Mucosa of gallbladder (tissue), 1 donor: ENCODE measurements at regions not wholly inside any gene's neighbourhood (a gene's known extent, or its start where the extent isn't known, plus 50 kb on each side); places are given as distances from the start of the nearest gene placed in this dataset.

ENCODE experiments used
- DNase-seq: peaks from one replicate; pipeline ENCODE4 v3.0.0-alpha.2; 2020; ENCODE audit warnings: low spot score
- donor health status: DM: no; HTN: no; CAD: no.

DNA sequence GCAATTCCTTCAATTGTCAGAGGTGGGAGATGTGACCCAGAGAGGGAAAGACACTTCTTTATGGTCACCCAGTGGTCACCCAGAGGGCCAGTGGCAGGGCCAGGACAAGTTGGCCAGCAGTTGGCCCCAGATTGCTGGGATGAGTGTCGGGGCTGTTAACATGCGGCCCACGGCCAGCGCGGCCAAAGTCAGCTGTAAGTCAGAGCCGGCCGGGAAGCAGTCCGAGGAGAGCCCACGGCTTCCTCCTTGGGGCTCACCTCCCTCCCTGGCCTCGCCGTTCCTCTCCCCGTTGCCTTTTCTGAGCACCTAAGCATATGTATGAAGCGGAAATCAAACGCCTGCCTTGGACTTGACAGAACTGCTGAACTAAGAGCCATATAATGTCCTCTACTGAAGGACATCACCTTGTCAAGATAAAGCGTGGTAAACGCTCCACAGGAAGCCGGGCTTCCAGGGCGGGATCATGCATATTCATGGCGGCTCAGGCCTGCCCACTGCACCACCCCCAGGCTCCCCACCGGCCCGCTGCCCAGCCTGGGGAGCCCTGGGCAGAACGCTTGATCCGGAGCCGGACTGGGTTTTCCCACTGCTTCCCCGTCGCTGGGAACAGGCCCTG lies 245.4 kb upstream of the POU3F1 start:
- DNase-seq = no peak

- DNase-seq = no peak
These were observed 244.7 kb upstream of the POU3F1 start for GRCh38 chr1:38291336-38291735.

- no peak for DNase-seq
These were observed 242.4 kb upstream of the POU3F1 start for GRCh38 chr1:38289034-38289433.

GRCh38 chr1:38287547-38287946 lies 241.0 kb upstream of the POU3F1 start:
- no peak for DNase-seq

- no peak for DNase-seq
These were observed 240.4 kb upstream of the POU3F1 start for GRCh38 chr1:38287036-38287435.

DNA sequence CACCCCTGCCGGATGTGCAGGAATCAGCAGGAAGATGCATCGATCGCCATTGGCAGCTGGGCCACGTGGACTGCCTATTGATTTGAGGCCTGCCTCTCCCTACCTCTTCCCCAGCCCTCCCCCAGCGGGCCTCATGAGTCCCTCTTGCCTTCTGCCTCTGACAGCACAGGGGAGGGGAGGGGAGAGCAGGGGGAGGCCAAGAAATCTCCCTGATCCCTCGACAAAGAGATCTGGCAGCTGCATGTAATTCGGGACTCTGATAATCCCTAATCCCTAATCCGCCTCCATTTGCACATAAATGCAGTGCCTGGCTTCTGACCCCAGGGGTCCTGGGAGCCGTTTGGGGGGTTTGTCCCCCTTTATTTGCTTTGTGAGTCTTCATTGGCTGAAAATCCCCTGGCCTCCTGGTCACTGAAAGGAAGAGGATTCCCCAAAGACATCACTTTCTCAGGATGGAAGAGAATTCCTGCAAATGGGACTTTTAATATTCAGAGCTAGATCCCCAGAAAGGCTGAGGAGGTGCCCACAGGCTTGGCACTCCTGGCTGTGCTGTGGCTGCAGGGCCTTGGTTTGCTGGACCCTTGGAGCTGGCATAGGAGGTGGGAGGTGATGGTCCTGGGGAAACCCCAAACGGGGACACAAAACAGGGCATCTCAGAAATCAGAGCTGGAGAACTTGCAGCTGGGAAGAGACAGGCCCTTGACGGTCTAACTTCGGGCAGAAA lies 239.4 kb upstream of the POU3F1 start:
- DNase-seq = peak; percentile 31

DNA sequence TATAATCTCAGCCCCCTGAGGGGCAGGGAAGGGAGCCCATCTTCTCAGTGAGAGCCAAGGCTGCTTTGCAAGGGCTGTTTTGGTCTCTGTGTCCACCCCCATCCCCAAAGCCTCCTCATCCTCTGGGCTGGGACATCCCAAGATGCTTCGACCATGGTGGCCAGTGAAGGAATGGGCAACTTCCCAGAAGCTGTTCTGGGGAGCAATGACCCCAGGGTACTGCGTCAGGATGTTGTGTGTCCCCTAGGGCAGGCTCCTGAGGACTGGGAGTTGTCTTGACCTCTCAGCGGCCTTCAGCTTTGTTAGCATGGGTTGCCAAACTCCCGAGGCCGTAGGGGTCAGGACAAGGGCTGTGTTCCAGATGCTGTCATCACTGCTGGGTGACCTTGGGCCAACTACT lies 238.4 kb upstream of the POU3F1 start:
- no peak for DNase-seq

DNA sequence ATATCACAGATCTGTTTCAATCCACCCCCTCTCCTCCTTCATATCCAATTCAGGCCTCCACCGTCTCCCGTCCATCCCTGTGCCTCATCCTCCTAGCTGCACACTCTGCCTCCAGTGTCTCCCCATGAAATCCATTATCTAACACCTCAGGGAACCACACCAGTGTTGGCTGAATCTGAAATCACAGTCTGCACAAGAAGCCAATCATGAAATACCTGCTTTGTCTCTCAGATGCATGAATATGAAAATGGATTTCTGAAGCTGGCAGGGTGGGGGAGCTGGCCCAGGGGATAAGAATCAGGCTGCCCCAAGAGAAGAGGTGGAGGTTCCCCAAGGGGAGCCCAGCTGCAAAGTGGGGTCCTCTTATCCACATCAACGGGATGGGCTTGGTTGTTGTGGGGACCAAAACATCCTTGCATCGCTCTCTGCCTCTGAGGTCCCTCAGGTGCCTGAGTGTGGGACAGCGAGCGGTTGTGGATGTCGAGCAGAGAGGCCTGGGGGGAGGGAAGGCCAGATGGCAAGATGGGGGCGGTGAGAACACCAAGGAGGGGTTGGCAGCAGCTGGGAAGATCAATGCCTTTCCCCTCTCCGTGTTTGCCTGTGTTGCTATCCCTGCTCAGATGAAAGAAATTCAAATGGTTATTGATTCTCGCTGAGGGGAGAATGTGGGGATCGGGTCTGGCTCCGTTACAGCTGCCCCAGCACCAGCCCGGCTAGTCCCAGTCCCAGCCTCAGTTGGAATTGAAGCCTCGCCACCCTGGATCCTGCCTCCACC lies 237.3 kb upstream of the POU3F1 start:
- DNase-seq = no peak

DNA sequence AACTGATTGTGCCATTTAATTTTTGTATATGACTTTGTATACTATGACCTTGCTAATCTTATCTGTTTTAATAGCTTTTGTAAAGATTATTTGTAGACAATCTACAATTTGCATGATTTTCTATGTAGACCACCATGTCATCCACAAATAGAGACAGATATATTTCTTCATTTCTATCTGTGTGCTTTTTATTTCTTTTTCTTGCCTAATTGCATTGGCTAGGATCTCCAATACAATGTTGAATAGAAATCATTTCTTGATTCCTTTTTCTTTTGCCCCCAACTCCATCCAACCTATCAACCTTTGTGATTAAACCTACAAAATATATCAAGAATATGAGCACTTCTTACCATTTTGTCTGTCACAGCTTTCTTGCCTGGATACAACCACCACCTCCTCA lies 232.6 kb upstream of the POU3F1 start:
- no peak for DNase-seq

- no peak for DNase-seq
These were observed 231.1 kb upstream of the POU3F1 start for GRCh38 chr1:38277646-38278045.

- DNase-seq = no peak
These were observed 229.4 kb upstream of the POU3F1 start for GRCh38 chr1:38275960-38276359.

- peak; percentile 16 for DNase-seq
These were observed 228.4 kb upstream of the POU3F1 start for GRCh38 chr1:38274974-38275373.

DNA sequence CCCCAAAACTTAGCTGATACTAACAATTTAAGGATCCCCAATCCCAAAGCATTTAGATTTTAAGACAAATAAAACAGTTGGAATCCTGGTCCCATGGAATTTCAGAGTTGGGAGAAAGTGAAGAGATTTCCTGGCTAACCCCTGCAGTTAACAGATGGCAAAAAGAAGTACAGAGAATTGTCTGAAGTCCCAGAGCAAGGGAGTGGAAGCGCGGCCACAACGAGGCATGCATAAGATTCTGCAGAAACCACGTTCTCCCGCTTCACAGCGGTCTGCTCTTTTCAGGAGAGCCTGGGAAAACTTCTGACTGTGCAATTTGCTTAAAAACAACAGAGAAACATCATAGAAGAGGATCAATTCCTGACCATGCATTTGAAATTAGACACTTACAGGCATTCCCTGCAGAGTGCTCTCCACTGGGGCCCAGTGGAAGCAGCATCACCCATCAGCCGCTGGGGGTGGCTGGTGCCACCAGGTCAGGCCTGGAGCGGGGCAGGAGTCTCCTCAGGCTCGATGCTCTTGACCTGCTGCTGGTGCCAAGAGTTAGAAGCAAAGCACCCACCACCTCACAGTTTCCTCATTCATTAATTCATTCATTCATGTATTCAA lies 226.7 kb upstream of the POU3F1 start:
- no peak for DNase-seq

DNA sequence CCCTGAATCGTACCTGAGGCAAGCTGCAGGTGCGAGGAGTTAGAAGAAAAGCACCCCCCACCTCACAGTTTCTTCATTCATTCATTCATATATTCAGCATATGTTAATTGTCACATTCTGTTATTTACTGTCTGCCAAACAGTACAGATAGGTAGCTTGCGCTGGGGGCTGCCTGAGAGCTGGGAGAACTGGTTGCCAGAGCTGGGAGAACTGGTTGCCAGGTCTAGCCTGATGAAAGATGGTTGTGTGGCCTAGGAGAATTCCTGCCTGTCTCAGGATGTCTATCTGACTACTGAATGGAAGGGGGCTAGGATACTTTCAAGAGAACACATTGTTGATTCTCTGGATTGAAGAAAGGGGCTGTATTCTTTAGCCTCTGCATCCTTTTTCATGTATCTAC lies 225.9 kb upstream of the POU3F1 start:
- DNase-seq = no peak

DNA sequence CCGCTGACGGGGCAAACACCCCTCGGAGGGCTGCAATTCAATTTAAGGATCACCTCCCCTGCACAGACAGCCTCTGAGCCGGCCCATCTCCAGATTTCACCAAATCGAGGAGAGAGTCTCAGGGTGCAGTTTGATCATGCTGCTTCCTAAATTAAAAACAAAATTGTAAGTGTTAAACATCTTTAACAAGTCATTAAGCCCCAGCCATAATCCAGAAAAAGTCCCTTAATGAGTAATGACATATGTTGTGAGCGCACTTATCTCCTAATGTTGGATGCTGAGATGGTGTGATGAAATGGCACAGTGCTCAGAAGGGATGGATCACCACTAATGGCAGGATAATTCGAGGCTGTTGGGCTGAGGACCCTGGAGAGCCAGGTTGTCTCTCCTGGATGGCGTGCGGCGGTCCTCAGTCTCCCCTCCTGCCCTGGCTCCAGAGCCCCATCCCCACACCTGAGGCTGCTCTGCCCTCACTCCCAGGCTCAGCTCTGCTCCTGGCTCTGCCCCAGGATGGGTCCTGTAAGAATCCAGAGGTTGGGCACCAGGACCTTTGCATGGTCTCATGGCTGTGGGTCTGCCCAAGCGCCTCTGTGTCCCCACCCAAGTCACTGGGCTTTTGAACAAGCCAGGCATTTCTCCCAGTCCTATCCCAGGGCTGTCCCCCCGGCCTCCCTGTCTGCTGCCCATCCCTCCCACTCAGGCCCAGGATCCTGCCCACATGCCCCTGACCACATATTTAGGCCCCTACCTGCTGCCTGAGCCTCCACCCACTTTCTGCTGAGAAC lies 224.4 kb upstream of the POU3F1 start:
- no peak for DNase-seq

DNA sequence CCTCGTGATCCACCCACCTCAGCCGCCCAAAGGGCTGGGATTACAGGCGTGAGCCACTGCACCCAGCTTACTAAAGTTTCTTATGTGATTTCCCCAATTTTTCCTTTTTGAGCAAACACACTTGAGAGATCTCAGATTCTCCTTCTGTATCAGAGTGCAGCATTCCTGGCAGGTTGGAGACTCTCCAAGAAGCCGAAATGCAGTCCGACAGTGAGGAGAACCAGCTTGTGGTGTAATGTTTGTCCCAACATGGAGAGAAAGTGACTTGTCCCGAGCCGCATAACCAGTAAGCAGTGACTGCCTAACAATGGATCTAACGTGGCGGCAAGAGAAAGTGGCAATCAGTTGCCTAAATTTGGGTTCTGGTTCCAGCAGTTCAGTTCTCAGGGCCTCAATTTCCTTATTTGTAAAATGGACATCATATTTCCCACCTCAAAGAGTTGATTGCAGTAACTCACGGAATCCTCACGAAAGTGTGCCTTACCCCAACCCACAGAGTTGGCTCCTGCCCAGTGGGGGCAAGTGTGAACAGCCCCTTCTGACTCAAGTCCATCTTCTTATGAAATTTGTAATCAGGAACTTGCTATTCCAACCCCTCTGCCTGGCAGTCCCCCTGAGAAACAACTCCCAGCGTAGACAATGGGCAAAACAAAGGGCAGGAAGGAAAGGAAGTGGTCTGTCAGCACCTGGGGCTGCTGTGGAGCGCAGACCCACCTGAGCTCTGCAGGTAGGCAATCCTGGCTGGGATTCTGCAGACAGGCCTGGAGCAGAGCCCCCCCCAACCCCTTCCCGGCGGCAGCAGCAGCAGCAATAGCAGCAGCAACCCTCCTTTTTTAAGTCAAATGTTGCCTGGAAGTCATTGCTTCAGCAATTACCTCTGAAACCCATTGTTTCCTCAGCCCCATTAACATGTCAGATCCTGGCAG lies 223.6 kb upstream of the POU3F1 start:
- DNase-seq = no peak

DNA sequence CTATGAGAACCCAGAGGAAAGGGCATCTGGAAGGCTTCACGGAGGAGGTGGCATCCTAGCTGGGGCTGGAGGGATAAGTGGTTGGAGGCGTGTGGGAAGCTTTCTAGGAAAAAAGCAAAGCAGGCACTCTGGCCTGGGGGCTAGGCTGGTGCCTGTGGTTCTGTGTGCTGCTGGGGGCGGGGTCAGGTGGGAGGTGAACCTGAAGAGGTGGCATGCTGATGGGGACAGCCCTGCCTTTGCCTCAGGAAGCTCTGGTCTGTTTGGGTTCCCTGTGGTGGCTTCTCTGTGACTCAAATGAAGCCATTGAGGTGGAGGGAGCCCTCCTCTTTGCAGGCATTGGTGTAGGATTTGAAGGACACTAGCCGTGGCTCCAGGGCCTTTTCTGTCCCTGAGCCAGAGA lies 221.6 kb upstream of the POU3F1 start:
- no peak for DNase-seq

DNA sequence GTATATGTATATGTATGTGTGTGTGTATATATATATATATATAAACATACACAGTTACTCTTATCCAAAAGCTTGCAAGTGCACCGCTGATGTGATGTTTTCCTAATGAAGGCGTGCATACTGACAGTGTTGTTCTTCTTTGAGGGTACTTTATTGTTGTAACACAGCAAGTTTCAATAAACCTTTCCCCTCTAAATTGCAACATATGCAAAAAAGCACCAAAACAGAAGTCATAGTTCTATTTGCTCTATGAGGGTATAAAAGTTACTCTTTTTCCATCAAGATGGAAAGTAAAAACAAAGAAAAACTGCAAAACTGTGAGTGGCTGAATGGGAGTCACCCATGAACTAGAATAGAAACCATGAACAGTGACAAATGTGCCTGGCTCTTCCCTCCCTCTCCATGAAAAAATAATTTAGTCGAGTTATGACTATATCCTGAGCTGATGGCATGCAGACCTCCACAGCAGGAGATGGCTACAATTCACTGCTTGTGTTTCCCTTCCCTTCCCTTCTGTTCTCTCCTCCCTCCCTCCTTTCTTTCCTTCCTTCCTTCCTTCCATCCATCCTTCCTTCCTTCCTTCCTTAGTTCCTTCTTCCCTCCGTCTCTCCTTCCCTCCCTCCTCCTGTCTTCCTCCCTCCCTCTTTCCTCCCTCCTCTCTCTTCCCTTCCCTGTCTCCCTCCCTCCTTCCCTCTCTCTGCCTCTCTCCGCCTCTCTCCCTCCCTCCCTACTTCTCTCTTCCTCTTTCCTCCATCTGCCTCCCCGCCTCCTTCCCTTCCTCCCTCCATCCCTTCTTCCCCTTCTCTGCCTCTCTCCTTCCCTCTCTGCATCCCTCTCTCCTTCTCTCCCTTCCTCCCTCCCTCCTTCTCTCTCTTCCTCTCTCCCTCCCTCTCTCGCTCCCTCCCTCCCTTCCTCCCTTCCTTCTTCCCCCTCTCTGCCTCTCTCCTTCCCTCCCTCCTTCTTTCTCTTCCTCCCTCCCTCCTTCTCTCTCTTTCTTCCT lies 220.7 kb upstream of the POU3F1 start:
- no peak for DNase-seq

DNA sequence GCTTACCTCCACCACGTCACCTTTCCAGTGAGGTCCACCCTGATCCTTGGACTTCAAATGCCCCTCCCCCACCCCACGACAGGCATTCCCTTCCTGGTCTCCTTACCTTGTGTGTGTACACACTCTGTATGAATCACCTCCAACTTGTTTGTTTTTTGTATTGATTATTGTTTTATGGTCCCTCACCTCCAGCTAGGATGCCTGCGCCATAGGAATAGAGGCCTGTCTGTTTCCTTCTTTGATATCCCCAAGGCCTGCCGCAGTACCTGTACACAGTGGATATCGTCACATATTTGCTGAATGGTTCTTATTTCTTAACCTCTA lies 219.6 kb upstream of the POU3F1 start:
- peak; percentile 62 for DNase-seq
